ENCODE measurements at regions not wholly inside any gene's neighbourhood (a gene's known extent, or its start where the extent isn't known, plus 50 kb on each side); places are given as distances from the start of the nearest gene placed in this dataset.

- TF ChIP-seq POLR2A (IDR thresholded peaks at IDR 0.05) (no peak), CTCF (IDR thresholded peaks at IDR 0.05 in 4 of 5, conservative IDR thresholded peaks at IDR 0.05 in 1 of 5) (no peak)
Observed at GRCh38 chr4:10783351-10783750, 98.8 kb upstream of the CLNK start.

Data from gastrocnemius medialis (tissue), 4 donors.